ENCODE measurements at regions not wholly inside any gene's neighbourhood (a gene's known extent, or its start where the extent isn't known, plus 50 kb on each side); places are given as distances from the start of the nearest gene placed in this dataset.

- no peak overlapping the region for H3K4me3 ChIP-seq
- no peak for DNase-seq
- H3K27me3 ChIP-seq (ENCODE audit: low read depth): no peaks in the 10 kb centered on the region
- peak; percentile 50 for TF ChIP-seq CTCF (IDR thresholded peaks at IDR 0.05)
- ATAC-seq: peak in 1 of 2 donors; percentile 35
- H3K9me3 ChIP-seq: no peaks in the 10 kb centered on the region
- intact Hi-C loops (cut with DNase I): no loop called here
- no peaks in the 10 kb centered on the region for H3K36me3 ChIP-seq
- no peaks in the 10 kb centered on the region for H3K4me1 ChIP-seq
- H3K27ac ChIP-seq: no peak overlapping the region
Observed at GRCh38 chr18:2337552-2338141, 233.7 kb downstream of the METTL4 start.

GRCh38 chr18:2338601-2339000 lies 232.7 kb downstream of the METTL4 start:
- DNase-seq: no peak
- no peak for ATAC-seq
- intact Hi-C loops (cut with DNase I): no loop called here
- no peak for TF ChIP-seq CTCF (IDR thresholded peaks at IDR 0.05)
- no peaks in the 10 kb centered on the region for H3K27me3 ChIP-seq (ENCODE audit: low read depth)
- no peaks in the 10 kb centered on the region for H3K9me3 ChIP-seq
- no peak overlapping the region for H3K4me3 ChIP-seq
- no peaks in the 10 kb centered on the region for H3K36me3 ChIP-seq
- no peaks in the 10 kb centered on the region for H3K4me1 ChIP-seq
- no peak overlapping the region for H3K27ac ChIP-seq

GRCh38 chr18:2340335-2340734 lies 231.0 kb downstream of the METTL4 start:
- ATAC-seq: no peak
- intact Hi-C loops (cut with DNase I): no loop called here
- Histone ChIP-seq H3K4me3 (no peak overlapping the region), H3K4me1 (no peaks in the 10 kb centered on the region), H3K36me3 (no peaks in the 10 kb centered on the region), H3K9me3 (no peaks in the 10 kb centered on the region), H3K27ac (no peak overlapping the region), H3K27me3 (ENCODE audit: low read depth) (no peaks in the 10 kb centered on the region)
- TF ChIP-seq CTCF (IDR thresholded peaks at IDR 0.05): no peak
- no peak for DNase-seq

- Histone ChIP-seq H3K4me3 (no peak overlapping the region), H3K9me3 (no peaks in the 10 kb centered on the region), H3K27me3 (ENCODE audit: low read depth) (no peaks in the 10 kb centered on the region), H3K36me3 (no peaks in the 10 kb centered on the region), H3K27ac (no peak overlapping the region), H3K4me1 (no peaks in the 10 kb centered on the region)
- TF ChIP-seq CTCF (IDR thresholded peaks at IDR 0.05): no peak
- ATAC-seq (no peak), DNase-seq (no peak)
- intact Hi-C loops (cut with DNase I): no loop called here
Observed at GRCh38 chr18:2348003-2348402, 223.3 kb downstream of the METTL4 start.

DNA sequence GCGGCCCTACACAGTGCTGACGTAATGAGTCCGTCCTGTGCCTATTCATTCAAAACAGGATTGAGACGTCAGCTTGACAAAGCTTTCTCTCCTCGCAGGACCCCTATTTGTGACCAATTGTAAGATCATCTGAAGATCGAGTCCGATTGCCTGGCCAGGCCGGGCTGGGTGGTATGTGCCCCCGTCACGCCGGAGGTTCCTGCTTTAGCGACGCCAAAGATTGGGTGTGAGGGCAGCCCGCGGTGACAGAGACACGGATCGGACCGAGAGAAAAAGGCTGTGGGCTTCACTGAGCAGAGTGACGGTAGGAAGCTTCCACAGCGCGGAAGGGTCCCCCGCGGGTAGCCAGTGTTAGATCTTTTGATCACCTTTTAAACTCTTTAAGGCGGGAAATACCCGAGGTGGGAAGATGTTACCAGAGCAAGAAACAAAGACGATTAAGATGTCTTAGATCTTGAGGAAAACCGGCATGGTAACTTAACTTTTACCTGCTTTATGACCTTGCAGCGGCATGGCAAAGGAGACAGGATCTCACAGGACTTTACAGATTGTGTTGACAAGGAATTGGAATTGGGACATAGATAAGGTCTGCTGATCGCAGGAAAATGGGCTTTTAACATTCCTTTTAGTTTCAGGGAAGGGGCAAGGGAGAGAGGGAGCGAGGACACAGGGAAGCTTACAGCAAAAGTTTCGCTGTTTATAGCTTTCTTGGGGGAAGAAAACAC lies 220.0 kb downstream of the METTL4 start:
- Histone ChIP-seq H3K36me3 (no peaks in the 10 kb centered on the region), H3K4me3 (no peak overlapping the region), H3K4me1 (no peaks in the 10 kb centered on the region), H3K9me3 (no peaks in the 10 kb centered on the region), H3K27ac (no peak overlapping the region), H3K27me3 (ENCODE audit: low read depth) (no peaks in the 10 kb centered on the region)
- DNase-seq (no peak), ATAC-seq (no peak)
- TF ChIP-seq CTCF (IDR thresholded peaks at IDR 0.05): no peak
- intact Hi-C loops (cut with DNase I): no loop called here
